HG02981 (cell line): ENCODE measurements at regions not wholly inside any gene's neighbourhood (a gene's known extent, or its start where the extent isn't known, plus 50 kb on each side); places are given as distances from the start of the nearest gene placed in this dataset.
"Not testable (repeated sequence)": the region's sequence is repeated elsewhere in the genome, so short reads cannot be mapped to it uniquely, and the experiment has no call there.

Source experiments
- ATAC-seq: cut with Tn5 transposase; IDR thresholded peaks from one replicate; pipeline ENCODE4 v1.9.1; 2021; ENCODE audit warnings: mild to moderate bottlenecking, moderate library complexity; ENCODE audit not compliant: unreplicated experiment

- ATAC-seq, result no peak
These were observed 55.5 kb upstream of the CD93 start for GRCh38 chr20:23141450-23142161.

GRCh38 chr20:23140991-23141390, 54.9 kb upstream of the CD93 start:
- no peak for ATAC-seq

DNA sequence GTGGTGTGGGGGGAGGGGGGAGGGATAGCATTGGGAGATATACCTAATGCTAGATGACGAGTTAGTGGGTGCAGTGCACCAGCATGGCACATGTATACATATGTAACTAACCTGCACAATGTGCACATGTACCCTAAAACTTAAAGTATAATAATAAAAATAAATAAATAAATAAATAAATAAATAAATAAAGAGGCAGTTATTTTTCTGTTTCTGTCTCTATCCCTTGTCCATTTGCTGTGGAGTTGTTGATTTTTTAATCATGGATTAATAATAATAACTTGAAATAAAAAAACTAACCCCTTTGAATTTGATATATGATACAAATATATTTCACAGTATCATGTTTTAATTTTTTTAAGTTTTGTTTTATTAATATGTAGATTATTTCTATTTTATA, 53.9 kb upstream of the CD93 start:
- not testable (repeated sequence) for ATAC-seq

GRCh38 chr20:23139524-23139923, 53.4 kb upstream of the CD93 start:
- ATAC-seq, result no peak

- ATAC-seq, result no peak
These were observed 52.6 kb upstream of the CD93 start for GRCh38 chr20:23138682-23139081.

- no peak for ATAC-seq
These were observed 52.1 kb upstream of the CD93 start for GRCh38 chr20:23138226-23138625.

DNA sequence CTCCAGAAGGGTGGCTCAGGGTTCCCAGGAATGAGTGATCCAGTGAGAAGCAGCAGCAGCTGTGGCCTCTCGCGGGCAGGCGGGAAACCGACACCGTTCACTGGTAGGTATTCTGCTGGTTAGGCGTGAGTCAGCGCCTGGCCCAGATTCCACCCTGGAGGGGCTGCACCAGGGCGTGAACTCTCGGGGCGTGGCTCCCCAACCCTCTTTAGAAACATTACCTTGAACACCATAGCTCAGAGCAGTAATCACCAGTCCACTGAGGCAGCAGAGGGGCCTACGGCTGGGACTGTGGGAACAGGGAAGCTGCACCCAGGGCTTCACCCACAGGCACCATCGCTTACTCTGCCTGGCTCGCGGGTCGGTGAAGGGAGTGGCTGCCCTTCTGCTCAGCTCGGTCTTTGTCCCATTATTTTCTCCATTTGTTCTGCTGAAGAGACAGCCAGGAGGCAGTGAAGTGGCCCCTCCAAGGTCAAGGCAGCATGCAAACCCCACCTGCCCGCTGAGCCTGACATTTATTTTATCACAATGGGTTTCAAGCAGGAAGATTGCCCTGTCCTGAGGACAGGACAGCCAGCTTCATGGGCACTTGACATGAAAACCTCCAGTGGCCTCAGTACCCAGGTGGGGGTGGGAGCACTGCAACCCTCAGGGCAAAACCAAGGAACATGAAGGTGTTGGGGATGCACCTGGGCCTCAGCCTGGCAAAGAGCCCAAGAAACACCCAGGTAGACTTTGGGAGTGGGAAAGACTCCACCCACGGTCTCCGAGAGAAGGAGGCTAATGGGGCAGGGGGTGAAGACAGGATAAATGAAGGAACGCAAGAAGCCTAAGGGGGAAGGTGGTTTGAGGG, 51.0 kb upstream of the CD93 start:
- no peak for ATAC-seq

- ATAC-seq, result no peak
These were observed 49.6 kb upstream of the CD93 start for GRCh38 chr20:23135449-23136420.
